CD8-positive, alpha-beta memory T cell (primary cell): ENCODE measurements at regions not wholly inside any gene's neighbourhood (a gene's known extent, or its start where the extent isn't known, plus 50 kb on each side); places are given as distances from the start of the nearest gene placed in this dataset.

Experiments used
- CTCF ChIA-PET: fragments of 350-600 bp; sonication (Branson Sonifier 250); formaldehyde crosslinking; loops from one replicate; lab custom pipeline; 2021; ENCODE audit warnings: antibody characterized with exemption; lab: Charles Lee
- POLR2A ChIA-PET: fragments of 350-600 bp; sonication (Branson Sonifier 250); formaldehyde crosslinking; loops from one replicate; lab custom pipeline; 2021; ENCODE audit warnings: antibody characterized with exemption; lab: Charles Lee
- DNase-seq, 5 donors: peaks; one replicate each; pipeline versions ENCODE4 v3.0.0 to v3.0.0-alpha.2; 2020 to 2022; ENCODE audit warnings: mixed read lengths in 1 of 5
- H3K27ac ChIP-seq: one replicate; pipeline ENCODE4 v1.7.0; 2013; ENCODE audit warnings: low read depth, mild to moderate bottlenecking, low read length, moderate library complexity
- H3K27me3 ChIP-seq: 2 replicates; pipeline ENCODE4 v1.7.0; 2013; ENCODE audit warnings: low read length, mild to moderate bottlenecking; ENCODE audit not compliant: insufficient read depth, poor library complexity, severe bottlenecking
- H3K36me3 ChIP-seq: 2 replicates; pipeline ENCODE4 v1.7.0; 2013; ENCODE audit warnings: mild to moderate bottlenecking, low read length, moderate library complexity; ENCODE audit not compliant: insufficient read depth
- H3K4me1 ChIP-seq: 2 replicates; pipeline ENCODE4 v1.7.0; 2013; ENCODE audit warnings: mild to moderate bottlenecking, low read length, moderate library complexity; ENCODE audit not compliant: insufficient read depth
- H3K4me3 ChIP-seq: 2 replicates; pipeline ENCODE4 v1.7.0; 2013; ENCODE audit warnings: mild to moderate bottlenecking, low read length
- H3K9me3 ChIP-seq: 2 replicates; pipeline ENCODE4 v1.7.0; 2013; ENCODE audit warnings: mild to moderate bottlenecking, low read length
- H3K27ac Mint-ChIP-seq, 8 donors: one replicate each; pipeline ENCODE4 v1.8.0; 2020 to 2021; ENCODE audit warnings: mixed read lengths in 8 of 8, mild to moderate bottlenecking in 6 of 8, inconsistent platforms in 3 of 8, moderate library complexity in 3 of 8
- H3K27me3 Mint-ChIP-seq, 2 donors: one replicate each; pipeline ENCODE4 v1.8.0; 2020 to 2021; ENCODE audit warnings: mixed read lengths in 2 of 2, mild to moderate bottlenecking in 1 of 2, moderate library complexity in 1 of 2
- H3K36me3 Mint-ChIP-seq, 3 donors: one replicate each; pipeline ENCODE4 v1.8.0; 2020 to 2021; ENCODE audit warnings: mixed read lengths in 3 of 3, inconsistent platforms in 1 of 3, mild to moderate bottlenecking in 1 of 3
- H3K4me1 Mint-ChIP-seq, 3 donors: one replicate each; pipeline ENCODE4 v1.8.0; 2020 to 2021; ENCODE audit warnings: mixed read lengths in 3 of 3, inconsistent platforms in 1 of 3, mild to moderate bottlenecking in 1 of 3
- H3K4me3 Mint-ChIP-seq, 7 donors: one replicate each; pipeline ENCODE4 v1.8.0; 2020 to 2021; ENCODE audit warnings: mixed read lengths in 7 of 7, mild to moderate bottlenecking in 6 of 7, moderate library complexity in 4 of 7, inconsistent platforms in 2 of 7
- H3K9me3 Mint-ChIP-seq, 5 donors: one replicate each; pipeline ENCODE4 v1.8.0; 2020 to 2022; ENCODE audit warnings: mixed read lengths in 5 of 5, mild to moderate bottlenecking in 3 of 5, moderate library complexity in 2 of 5, inconsistent platforms in 1 of 5

- peaks cover 0 to 2% (median 0%) of the 10 kb centered on the region in 5 donors for H3K9me3 Mint-ChIP-seq
- DNase-seq: no peak
- Histone ChIP-seq H3K36me3 (no peaks in the 10 kb centered on the region), H3K27me3 (no peaks in the 10 kb centered on the region), H3K9me3 (no peaks in the 10 kb centered on the region), H3K4me1 (no peaks in the 10 kb centered on the region), H3K4me3 (no peak overlapping the region), H3K27ac (no peak overlapping the region)
- H3K4me3 Mint-ChIP-seq: no peak overlapping the region
- H3K4me1 Mint-ChIP-seq: no peaks in the 10 kb centered on the region
- ChIA-PET POLR2A (no interaction called here), CTCF (no interaction called here)
- H3K27me3 Mint-ChIP-seq: peaks cover 1 to 7% of the 10 kb centered on the region in 2 donors
- no peaks in the 10 kb centered on the region for H3K36me3 Mint-ChIP-seq
- H3K27ac Mint-ChIP-seq: no peak overlapping the region
Observed at GRCh38 chr4:185909972-185910371, 98.0 kb upstream of the SORBS2 start.

- Mint-ChIP-seq H3K4me1 (no peaks in the 10 kb centered on the region), H3K27ac (no peak overlapping the region), H3K27me3 (peaks cover 0 to 7% of the 10 kb centered on the region in 2 donors), H3K4me3 (no peak overlapping the region), H3K9me3 (peaks cover 0 to 4% (median 2%) of the 10 kb centered on the region in 5 donors), H3K36me3 (no peaks in the 10 kb centered on the region)
- Histone ChIP-seq H3K9me3 (no peaks in the 10 kb centered on the region), H3K4me3 (no peak overlapping the region), H3K27me3 (no peaks in the 10 kb centered on the region), H3K4me1 (no peaks in the 10 kb centered on the region), H3K27ac (no peak overlapping the region), H3K36me3 (no peaks in the 10 kb centered on the region)
- no peak for DNase-seq
- CTCF ChIA-PET: no interaction called here
- POLR2A ChIA-PET: no interaction called here
Observed at GRCh38 chr4:185911556-185912064, 99.6 kb upstream of the SORBS2 start.

GRCh38 chr4:185912779-185913178 lies 100.8 kb upstream of the SORBS2 start:
- POLR2A ChIA-PET: no interaction called here
- no peak overlapping the region for H3K27ac ChIP-seq
- Mint-ChIP-seq H3K4me3 (no peak overlapping the region), H3K27me3 (peaks cover 0 to under 1% of the 10 kb centered on the region in 2 donors), H3K36me3 (no peaks in the 10 kb centered on the region), H3K9me3 (peaks cover 0 to 7% (median 2%) of the 10 kb centered on the region in 5 donors), H3K4me1 (no peaks in the 10 kb centered on the region), H3K27ac (no peak overlapping the region)
- H3K4me3 ChIP-seq: no peak overlapping the region
- H3K27me3 ChIP-seq: no peaks in the 10 kb centered on the region
- DNase-seq: no peak
- CTCF ChIA-PET: no interaction called here
- no peaks in the 10 kb centered on the region for H3K9me3 ChIP-seq
- no peaks in the 10 kb centered on the region for H3K36me3 ChIP-seq
- H3K4me1 ChIP-seq: no peaks in the 10 kb centered on the region

- Histone ChIP-seq H3K4me1 (no peaks in the 10 kb centered on the region), H3K9me3 (no peaks in the 10 kb centered on the region), H3K27me3 (no peaks in the 10 kb centered on the region), H3K4me3 (no peak overlapping the region), H3K36me3 (no peaks in the 10 kb centered on the region), H3K27ac (no peak overlapping the region)
- H3K9me3 Mint-ChIP-seq: peaks cover 0 to 7% (median 2%) of the 10 kb centered on the region in 5 donors
- no peak overlapping the region for H3K4me3 Mint-ChIP-seq
- H3K36me3 Mint-ChIP-seq: no peaks in the 10 kb centered on the region
- DNase-seq: no peak
- H3K4me1 Mint-ChIP-seq: no peaks in the 10 kb centered on the region
- no peak overlapping the region for H3K27ac Mint-ChIP-seq
- POLR2A ChIA-PET: no interaction called here
- CTCF ChIA-PET: no interaction called here
- no peaks in the 10 kb centered on the region for H3K27me3 Mint-ChIP-seq
Observed at GRCh38 chr4:185914583-185915199, 102.7 kb upstream of the SORBS2 start.

GRCh38 chr4:185915271-185915670 lies 103.3 kb upstream of the SORBS2 start:
- Mint-ChIP-seq H3K4me3 (no peak overlapping the region), H3K9me3 (peaks cover 0 to 7% (median 2%) of the 10 kb centered on the region in 5 donors), H3K27ac (no peak overlapping the region), H3K27me3 (no peaks in the 10 kb centered on the region), H3K4me1 (no peaks in the 10 kb centered on the region), H3K36me3 (no peaks in the 10 kb centered on the region)
- H3K4me3 ChIP-seq: no peak overlapping the region
- ChIA-PET POLR2A (no interaction called here), CTCF (no interaction called here)
- no peaks in the 10 kb centered on the region for H3K4me1 ChIP-seq
- no peaks in the 10 kb centered on the region for H3K27me3 ChIP-seq
- H3K9me3 ChIP-seq: no peaks in the 10 kb centered on the region
- no peak for DNase-seq
- H3K36me3 ChIP-seq: no peaks in the 10 kb centered on the region
- no peak overlapping the region for H3K27ac ChIP-seq

- Histone ChIP-seq H3K4me1 (no peaks in the 10 kb centered on the region), H3K27ac (no peak overlapping the region), H3K27me3 (no peaks in the 10 kb centered on the region), H3K36me3 (no peaks in the 10 kb centered on the region), H3K9me3 (no peaks in the 10 kb centered on the region), H3K4me3 (no peak overlapping the region)
- Mint-ChIP-seq H3K36me3 (no peaks in the 10 kb centered on the region), H3K4me3 (no peak overlapping the region), H3K9me3 (peaks cover 0 to 5% (median 2%) of the 10 kb centered on the region in 5 donors), H3K27me3 (no peaks in the 10 kb centered on the region), H3K4me1 (no peaks in the 10 kb centered on the region), H3K27ac (no peak overlapping the region)
- no peak for DNase-seq
- ChIA-PET CTCF (no interaction called here), POLR2A (no interaction called here)
Observed at GRCh38 chr4:185915817-185916216, 103.8 kb upstream of the SORBS2 start.

GRCh38 chr4:185916231-185916630 lies 104.2 kb upstream of the SORBS2 start:
- Histone ChIP-seq H3K4me3 (no peak overlapping the region), H3K36me3 (no peaks in the 10 kb centered on the region), H3K27ac (no peak overlapping the region), H3K4me1 (no peaks in the 10 kb centered on the region), H3K27me3 (no peaks in the 10 kb centered on the region), H3K9me3 (no peaks in the 10 kb centered on the region)
- no peaks in the 10 kb centered on the region for H3K36me3 Mint-ChIP-seq
- no peak overlapping the region for H3K4me3 Mint-ChIP-seq
- H3K9me3 Mint-ChIP-seq: peaks cover 0 to 5% (median 2%) of the 10 kb centered on the region in 5 donors
- H3K27ac Mint-ChIP-seq: no peak overlapping the region
- no peak for DNase-seq
- POLR2A ChIA-PET: no interaction called here
- no peaks in the 10 kb centered on the region for H3K27me3 Mint-ChIP-seq
- CTCF ChIA-PET: no interaction called here
- H3K4me1 Mint-ChIP-seq: no peaks in the 10 kb centered on the region

- Histone ChIP-seq H3K27me3 (no peaks in the 10 kb centered on the region), H3K36me3 (no peaks in the 10 kb centered on the region), H3K4me3 (no peak overlapping the region), H3K4me1 (no peaks in the 10 kb centered on the region), H3K9me3 (no peaks in the 10 kb centered on the region), H3K27ac (no peak overlapping the region)
- Mint-ChIP-seq H3K4me3 (no peak overlapping the region), H3K9me3 (peaks cover 0 to 5% (median 2%) of the 10 kb centered on the region in 5 donors), H3K27me3 (no peaks in the 10 kb centered on the region), H3K27ac (no peak overlapping the region), H3K4me1 (no peaks in the 10 kb centered on the region), H3K36me3 (no peaks in the 10 kb centered on the region)
- ChIA-PET CTCF (no interaction called here), POLR2A (no interaction called here)
- DNase-seq: no peak
Observed at GRCh38 chr4:185916683-185917082, 104.7 kb upstream of the SORBS2 start.
